ENCODE measurements at regions not wholly inside any gene's neighbourhood (a gene's known extent, or its start where the extent isn't known, plus 50 kb on each side); places are given as distances from the start of the nearest gene placed in this dataset.

DNA sequence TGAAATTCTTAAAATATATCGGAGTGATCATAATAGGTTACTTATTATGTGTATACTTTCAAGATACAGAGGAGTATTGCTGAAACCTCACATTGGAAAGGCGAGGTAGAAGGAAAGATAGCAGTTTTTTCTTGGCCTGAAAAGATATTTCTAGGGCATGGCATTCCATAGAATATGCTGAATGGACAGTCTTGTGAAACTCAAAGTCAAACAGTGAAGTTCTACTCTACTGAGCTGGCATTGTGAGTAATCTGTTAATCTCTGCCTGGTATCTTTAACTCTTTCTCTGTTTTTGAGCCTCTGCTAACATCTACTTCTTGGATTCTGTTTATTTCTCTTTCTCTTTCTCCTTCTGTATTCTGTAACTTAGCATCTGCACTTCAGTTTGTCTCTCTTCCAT, 176.3 kb upstream of the ZBTB20 start:
- H3K27ac ChIP-seq = no peak overlapping the region
- no peaks in the 10 kb centered on the region for H3K27me3 ChIP-seq
- intact Hi-C loops (cut with DNase I; ENCODE audit: low total_unique reads) (no loop called here), in situ Hi-C loops (cut with MboI; ENCODE audit: low sequenced_read_pairs in 4 of 4) (no loop called here)
- no peaks in the 10 kb centered on the region for H3K9me3 ChIP-seq
- no peak overlapping the region for H3K4me3 ChIP-seq
- no peaks in the 10 kb centered on the region for H3K4me1 ChIP-seq
- ATAC-seq = no peak
- no peaks in the 10 kb centered on the region for H3K36me3 ChIP-seq
- TF ChIP-seq CTCF (IDR thresholded peaks at IDR 0.05 in 4 of 5, conservative IDR thresholded peaks at IDR 0.05 in 1 of 5) (no peak), POLR2A (IDR thresholded peaks at IDR 0.05) (no peak)
- no peak for DNase-seq

- Histone ChIP-seq H3K9me3 (no peaks in the 10 kb centered on the region), H3K27ac (no peak overlapping the region), H3K4me1 (no peaks in the 10 kb centered on the region), H3K27me3 (no peaks in the 10 kb centered on the region), H3K36me3 (no peaks in the 10 kb centered on the region), H3K4me3 (no peak overlapping the region)
- intact Hi-C loops (cut with DNase I; ENCODE audit: low total_unique reads) = no loop called here
- no peak for DNase-seq
- in situ Hi-C loops (cut with MboI; ENCODE audit: low sequenced_read_pairs in 4 of 4) = no loop called here
- ATAC-seq = no peak
- TF ChIP-seq CTCF (IDR thresholded peaks at IDR 0.05 in 4 of 5, conservative IDR thresholded peaks at IDR 0.05 in 1 of 5) = no peak
- TF ChIP-seq POLR2A (IDR thresholded peaks at IDR 0.05) = no peak
These were observed 177.0 kb upstream of the ZBTB20 start for GRCh38 chr3:115324056-115324455.

GRCh38 chr3:115325539-115325938, 178.5 kb upstream of the ZBTB20 start:
- no peak for DNase-seq
- no peak overlapping the region for H3K4me3 ChIP-seq
- no peak overlapping the region for H3K27ac ChIP-seq
- no peaks in the 10 kb centered on the region for H3K36me3 ChIP-seq
- ATAC-seq = no peak
- intact Hi-C loops (cut with DNase I; ENCODE audit: low total_unique reads) = no loop called here
- in situ Hi-C loops (cut with MboI; ENCODE audit: low sequenced_read_pairs in 4 of 4) = no loop called here
- TF ChIP-seq CTCF (IDR thresholded peaks at IDR 0.05 in 4 of 5, conservative IDR thresholded peaks at IDR 0.05 in 1 of 5) = no peak
- TF ChIP-seq POLR2A (IDR thresholded peaks at IDR 0.05) = no peak
- no peaks in the 10 kb centered on the region for H3K4me1 ChIP-seq
- H3K9me3 ChIP-seq = no peaks in the 10 kb centered on the region
- no peaks in the 10 kb centered on the region for H3K27me3 ChIP-seq

DNA sequence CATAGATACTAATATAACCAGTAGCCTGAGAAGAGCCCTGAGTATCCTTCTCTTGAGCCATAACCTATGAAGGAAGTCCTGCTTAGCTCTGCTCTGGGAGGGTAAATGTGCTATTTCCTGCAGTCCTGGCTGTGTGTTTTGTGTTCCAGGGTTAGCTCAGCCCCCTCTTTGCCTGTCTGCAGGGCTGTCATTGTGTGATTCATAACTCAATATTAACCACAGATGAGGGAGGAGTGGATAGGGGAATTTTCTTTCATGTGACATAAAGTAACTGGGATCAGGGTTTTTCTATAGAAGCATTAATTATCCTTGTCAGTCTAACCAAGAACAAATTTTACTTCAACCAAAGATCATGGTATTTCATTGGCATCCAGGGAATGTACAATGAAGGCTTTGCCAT, 183.3 kb upstream of the ZBTB20 start:
- no peak for TF ChIP-seq POLR2A (IDR thresholded peaks at IDR 0.05)
- TF ChIP-seq CTCF (IDR thresholded peaks at IDR 0.05 in 4 of 5, conservative IDR thresholded peaks at IDR 0.05 in 1 of 5) = no peak
- in situ Hi-C loops (cut with MboI; ENCODE audit: low sequenced_read_pairs in 4 of 4) (no loop called here), intact Hi-C loops (cut with DNase I; ENCODE audit: low total_unique reads) (no loop called here)
- H3K9me3 ChIP-seq = no peaks in the 10 kb centered on the region
- no peak overlapping the region for H3K27ac ChIP-seq
- H3K36me3 ChIP-seq = no peaks in the 10 kb centered on the region
- no peaks in the 10 kb centered on the region for H3K27me3 ChIP-seq
- ATAC-seq (no peak), DNase-seq (no peak)
- H3K4me1 ChIP-seq = no peaks in the 10 kb centered on the region
- no peak overlapping the region for H3K4me3 ChIP-seq

GRCh38 chr3:115332998-115333397, 185.9 kb upstream of the ZBTB20 start:
- intact Hi-C loops (cut with DNase I; ENCODE audit: low total_unique reads) = no loop called here
- in situ Hi-C loops (cut with MboI; ENCODE audit: low sequenced_read_pairs in 4 of 4) = no loop called here
- TF ChIP-seq CTCF (IDR thresholded peaks at IDR 0.05 in 4 of 5, conservative IDR thresholded peaks at IDR 0.05 in 1 of 5) = no peak
- TF ChIP-seq POLR2A (IDR thresholded peaks at IDR 0.05) = no peak

More at GRCh38 chr3:115332998-115333397, 185.9 kb upstream of the ZBTB20 start:
- H3K36me3 ChIP-seq = no peaks in the 10 kb centered on the region
- H3K4me1 ChIP-seq = no peaks in the 10 kb centered on the region
- H3K27me3 ChIP-seq = no peaks in the 10 kb centered on the region
- DNase-seq (no peak), ATAC-seq (no peak)
- no peak overlapping the region for H3K27ac ChIP-seq
- no peak overlapping the region for H3K4me3 ChIP-seq
- no peaks in the 10 kb centered on the region for H3K9me3 ChIP-seq
